ENCODE measurements at regions not wholly inside any gene's neighbourhood (a gene's known extent, or its start where the extent isn't known, plus 50 kb on each side); places are given as distances from the start of the nearest gene placed in this dataset.
A peak's percentile ranks its signal among the peaks of the same experiment; 100 is the strongest.
"Not testable (repeated sequence)": the region's sequence is repeated elsewhere in the genome, so short reads cannot be mapped to it uniquely, and the experiment has no call there.

DNA sequence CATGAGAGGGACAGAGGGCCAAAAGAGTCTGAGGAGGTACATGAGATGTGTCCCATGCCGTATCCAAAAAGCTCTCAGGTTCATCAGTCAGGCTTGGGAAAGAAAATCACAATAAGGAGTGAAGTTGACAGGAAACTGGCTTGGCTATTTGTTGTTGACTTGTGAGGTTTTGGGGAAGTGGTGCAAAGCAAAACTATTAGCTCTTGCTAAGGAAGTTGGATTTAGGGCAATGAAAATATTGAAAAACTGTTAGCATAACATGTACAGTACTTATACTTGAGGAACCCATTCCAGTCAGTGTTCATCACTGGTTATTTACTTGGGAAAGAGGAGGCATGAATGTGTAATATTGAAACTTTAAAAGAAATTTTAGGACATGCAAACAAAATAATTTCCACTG lies 145.9 kb downstream of the DUSP6 start:
- no peak for DNase-seq (ENCODE audit: missing footprints)
- intact Hi-C loops (cut with DNase I), result no loop called here
- no peak for ATAC-seq

DNA sequence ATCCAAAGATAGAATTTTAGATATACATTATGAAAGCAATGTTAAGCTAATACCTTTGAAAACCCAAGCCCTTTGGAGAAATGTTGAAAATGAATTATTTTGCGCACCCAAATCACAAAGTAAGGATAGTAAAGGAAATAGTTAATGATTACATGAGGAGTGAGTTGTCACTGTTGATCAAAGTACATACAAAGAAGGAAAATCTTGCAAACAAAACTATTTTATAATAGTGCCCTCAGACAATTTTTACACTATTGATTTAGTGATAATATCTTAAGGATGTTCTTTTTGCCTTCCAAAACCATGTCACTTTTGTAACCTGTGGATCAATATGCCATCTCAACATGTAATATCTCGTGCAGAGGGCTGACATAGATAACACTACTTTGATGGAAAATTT lies 146.8 kb downstream of the DUSP6 start:
- intact Hi-C loops (cut with DNase I), result no loop called here
- no peak for ATAC-seq
- DNase-seq (ENCODE audit: missing footprints), result no peak

DNA sequence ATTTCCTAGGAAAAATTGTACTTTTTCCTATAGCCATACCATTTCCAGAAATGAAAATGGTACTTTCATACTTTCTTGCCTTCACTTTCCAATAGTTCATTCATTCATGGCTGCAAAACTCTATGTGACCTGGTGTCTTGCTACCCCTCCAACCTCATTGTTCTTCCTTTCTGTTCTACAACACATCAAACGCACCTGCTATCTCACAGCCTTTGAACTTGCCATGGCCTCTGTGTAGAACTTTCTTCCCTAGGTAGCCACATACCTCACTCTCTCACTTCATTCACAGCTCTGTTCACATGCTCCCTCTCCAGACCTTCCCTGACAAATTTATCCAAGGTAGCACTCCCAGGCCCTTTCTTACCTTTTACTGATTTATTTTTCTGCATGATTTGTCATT lies 149.2 kb downstream of the DUSP6 start:
- intact Hi-C loops (cut with DNase I), result no loop called here
- ATAC-seq (no peak), DNase-seq (ENCODE audit: missing footprints) (no peak)

DNA sequence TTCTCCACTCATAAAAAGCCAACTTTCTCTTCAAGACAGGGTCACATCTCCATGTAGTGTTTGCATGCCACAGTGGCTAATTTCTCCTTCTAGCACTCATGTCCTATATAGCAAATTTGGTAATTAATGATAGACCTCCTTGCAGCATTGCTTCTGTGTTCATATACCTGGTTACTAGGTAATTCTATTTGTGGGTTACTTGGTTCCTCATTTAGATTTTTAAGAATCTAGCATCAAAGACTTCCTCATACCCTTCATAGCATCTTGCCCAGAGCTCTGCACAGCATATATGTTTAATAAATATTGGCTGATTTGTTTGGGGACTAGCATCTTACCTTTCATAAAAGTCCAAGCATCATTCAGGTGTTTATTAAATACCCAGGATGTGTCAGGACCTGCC lies 152.1 kb downstream of the DUSP6 start:
- no peak for ATAC-seq
- intact Hi-C loops (cut with DNase I), result no loop called here

DNA sequence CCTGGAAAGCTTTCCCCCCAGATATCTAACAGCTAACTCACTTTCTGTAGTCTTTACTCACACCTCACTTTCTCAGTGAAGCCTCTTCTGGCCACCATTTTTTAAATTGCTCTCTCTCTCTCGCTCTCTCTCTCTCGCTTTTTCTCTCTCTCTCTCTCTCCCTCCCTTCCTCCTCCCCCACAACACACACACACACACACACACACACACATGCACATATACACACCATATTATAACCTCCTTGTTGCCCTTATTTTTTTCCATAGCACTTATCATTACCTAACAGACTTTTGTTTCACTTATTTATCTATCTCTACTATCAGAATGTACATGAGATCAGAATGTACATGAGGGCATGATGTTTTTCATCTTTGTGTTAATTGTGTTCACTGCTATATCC lies 156.8 kb downstream of the DUSP6 start:
- intact Hi-C loops (cut with DNase I), result no loop called here

More for the DNA sequence above, 152.1 kb downstream of the DUSP6 start:
- no peak for DNase-seq (ENCODE audit: missing footprints)

DNA sequence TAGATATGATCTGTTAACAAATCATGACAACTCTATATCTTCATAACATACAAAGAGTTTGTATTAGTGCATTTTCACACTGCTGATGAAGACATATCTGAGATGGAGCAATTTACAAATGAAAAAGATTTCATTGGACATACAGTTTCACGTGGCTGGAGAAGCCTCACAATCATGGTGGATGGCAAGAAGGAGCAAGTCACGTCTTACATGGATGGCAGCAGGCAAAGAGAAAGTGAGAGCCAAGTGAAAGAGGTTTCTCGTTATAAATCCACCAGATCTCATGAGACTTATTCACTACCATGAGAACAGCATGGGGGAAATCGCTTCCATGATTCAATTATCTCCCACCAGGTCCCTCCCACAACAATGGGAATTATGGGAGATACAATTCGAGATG lies 157.6 kb downstream of the DUSP6 start:
- intact Hi-C loops (cut with DNase I), result no loop called here
- no peak for ATAC-seq
- no peak for DNase-seq (ENCODE audit: missing footprints)

More for the DNA sequence above, 156.8 kb downstream of the DUSP6 start:
- ATAC-seq (no peak), DNase-seq (ENCODE audit: missing footprints) (no peak)

DNA sequence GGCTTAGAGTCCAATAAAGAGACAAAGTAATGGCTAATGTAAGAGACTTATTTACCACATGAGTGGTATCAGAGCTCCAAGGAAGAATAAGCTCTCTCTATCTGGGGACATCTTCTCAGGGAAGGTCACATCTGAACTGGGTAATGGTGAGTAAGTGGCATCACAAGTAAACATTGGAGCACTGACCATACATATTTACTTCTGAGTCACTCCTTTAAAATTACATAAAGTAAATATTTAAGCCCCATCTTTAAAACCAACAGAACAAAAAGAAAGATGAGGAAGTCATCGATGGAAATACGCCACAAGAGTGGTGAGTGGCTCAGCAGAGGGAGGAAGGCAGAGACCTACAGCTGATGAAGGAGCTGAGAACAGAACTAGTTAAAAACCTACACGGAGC lies 159.9 kb downstream of the DUSP6 start:
- ATAC-seq, result no peak
- intact Hi-C loops (cut with DNase I), result no loop called here
- DNase-seq (ENCODE audit: missing footprints), result no peak

DNA sequence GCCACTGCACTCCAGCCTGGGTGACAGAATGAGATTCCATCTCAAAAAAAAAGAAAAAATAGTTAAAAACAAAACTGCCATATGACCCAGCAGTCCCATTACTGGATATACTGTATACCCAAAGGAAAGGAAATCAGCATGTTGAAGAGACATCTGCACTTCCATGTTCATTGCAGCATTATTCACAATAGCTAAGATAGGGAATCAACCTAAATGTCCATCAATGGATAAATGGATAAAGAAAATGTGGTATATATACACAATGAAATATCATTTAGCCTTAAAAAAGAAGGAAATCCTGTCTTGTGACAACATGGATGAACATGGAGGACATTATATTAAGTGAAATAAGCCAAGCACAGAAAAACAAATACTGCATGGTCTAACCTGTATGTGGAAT lies 160.7 kb downstream of the DUSP6 start:
- intact Hi-C loops (cut with DNase I); DNase-seq (ENCODE audit: missing footprints); ATAC-seq: not testable (repeated sequence)

DNA sequence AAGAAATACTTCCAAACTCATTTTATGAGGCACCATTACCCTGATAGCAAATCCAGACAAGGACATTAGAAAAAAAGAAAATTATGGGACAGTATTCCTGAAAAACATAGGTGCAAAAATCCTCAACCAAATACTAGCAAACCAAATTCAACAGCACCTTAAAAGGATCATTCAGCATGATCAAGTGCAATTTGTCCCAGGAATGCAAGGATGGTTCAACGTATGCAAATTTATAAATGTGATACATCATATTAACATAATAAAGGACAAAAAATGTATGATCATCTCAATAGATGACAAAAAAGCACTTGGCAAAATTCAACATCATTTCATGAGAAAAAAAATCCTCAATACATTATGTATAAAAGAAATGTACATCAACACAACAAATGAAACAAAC lies 162.9 kb downstream of the DUSP6 start:
- no peak for DNase-seq (ENCODE audit: missing footprints)
- ATAC-seq, result no peak
- intact Hi-C loops (cut with DNase I), result no loop called here

DNA sequence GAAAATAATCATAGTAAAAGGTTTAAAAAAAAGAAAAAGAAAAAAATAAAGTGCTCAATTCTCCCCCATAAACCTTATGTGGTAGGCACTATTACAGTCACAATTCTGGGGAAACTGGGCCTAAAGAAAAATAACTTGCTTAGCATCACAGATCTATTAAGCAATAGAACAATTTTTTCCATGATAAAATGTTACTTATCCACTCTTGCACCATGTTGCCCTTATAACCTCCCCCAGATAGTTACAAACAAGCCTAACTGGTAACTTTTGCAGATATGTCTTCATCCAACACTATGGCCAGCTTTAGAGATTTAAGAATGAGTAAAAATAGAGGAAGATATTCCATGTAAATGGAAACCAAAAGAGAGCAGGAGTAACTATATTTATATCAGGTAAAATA lies 164.8 kb downstream of the DUSP6 start:
- DNase-seq (ENCODE audit: missing footprints) (no peak), ATAC-seq (no peak)
- intact Hi-C loops (cut with DNase I), result no loop called here

DNA sequence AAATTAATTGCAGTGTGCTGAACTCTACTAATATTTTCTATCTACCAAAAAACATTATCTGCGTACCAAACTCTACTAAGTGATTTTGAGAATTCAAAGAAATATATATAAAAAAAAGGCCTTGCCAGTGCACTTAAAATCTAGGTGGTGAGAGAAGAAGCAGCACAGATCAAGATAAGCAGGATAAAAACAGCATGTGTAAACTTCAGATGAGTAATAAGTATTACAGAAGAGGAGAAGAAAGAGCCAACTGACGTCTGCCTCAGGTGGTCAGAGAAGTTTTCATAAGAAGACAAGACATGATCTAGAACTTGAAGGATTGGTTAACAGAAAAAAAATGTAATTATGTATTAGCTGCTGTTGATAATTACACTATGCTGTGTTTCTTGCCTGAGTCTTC lies 166.4 kb downstream of the DUSP6 start:
- intact Hi-C loops (cut with DNase I), result no loop called here
- no peak for ATAC-seq
- DNase-seq (ENCODE audit: missing footprints), result no peak

DNA sequence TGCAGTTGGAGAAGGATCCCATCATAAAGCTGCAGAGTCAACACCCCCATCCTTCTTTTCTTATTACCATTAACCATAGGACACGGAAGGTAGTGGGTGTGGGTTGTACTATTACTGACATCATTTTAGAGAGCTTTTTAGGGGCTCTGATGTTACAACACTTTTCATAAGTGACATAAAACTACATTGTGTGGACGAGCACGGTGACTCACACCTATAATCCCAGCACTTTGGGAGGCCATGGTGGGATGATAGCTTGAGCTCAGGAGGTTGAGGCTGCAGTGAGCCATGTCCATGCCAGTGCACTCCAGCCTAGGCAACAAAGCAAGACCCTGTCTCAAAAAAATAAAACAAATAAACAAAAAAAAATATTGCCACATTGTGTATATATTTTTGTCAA lies 167.1 kb downstream of the DUSP6 start:
- ATAC-seq (no peak), DNase-seq (ENCODE audit: missing footprints) (no peak)
- intact Hi-C loops (cut with DNase I), result no loop called here

DNA sequence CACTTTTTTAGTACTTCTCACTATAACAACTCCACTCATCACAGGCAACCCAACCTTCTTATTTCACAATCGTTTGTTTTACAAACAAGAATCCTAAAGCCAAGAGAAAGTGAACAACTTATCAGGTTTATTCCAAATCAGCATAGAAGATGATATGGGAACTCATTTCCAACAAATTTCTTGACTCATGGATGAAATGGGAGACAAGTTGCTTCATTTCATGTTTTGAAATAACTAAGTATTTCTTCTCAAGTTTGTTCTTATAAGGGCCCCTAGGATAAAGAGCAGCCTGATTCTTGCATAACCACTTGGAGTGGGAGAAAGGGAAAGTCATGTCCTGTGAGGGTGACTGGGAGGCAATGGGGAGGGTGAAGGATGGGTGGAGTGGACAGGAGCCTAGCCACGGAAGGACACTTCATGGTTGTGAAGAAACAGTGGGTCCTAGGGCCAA lies 168.3 kb downstream of the DUSP6 start:
- DNase-seq (ENCODE audit: missing footprints) (peak; percentile 54), ATAC-seq (peak; percentile 97)
- intact Hi-C loops (cut with DNase I), result no loop called here

DNA sequence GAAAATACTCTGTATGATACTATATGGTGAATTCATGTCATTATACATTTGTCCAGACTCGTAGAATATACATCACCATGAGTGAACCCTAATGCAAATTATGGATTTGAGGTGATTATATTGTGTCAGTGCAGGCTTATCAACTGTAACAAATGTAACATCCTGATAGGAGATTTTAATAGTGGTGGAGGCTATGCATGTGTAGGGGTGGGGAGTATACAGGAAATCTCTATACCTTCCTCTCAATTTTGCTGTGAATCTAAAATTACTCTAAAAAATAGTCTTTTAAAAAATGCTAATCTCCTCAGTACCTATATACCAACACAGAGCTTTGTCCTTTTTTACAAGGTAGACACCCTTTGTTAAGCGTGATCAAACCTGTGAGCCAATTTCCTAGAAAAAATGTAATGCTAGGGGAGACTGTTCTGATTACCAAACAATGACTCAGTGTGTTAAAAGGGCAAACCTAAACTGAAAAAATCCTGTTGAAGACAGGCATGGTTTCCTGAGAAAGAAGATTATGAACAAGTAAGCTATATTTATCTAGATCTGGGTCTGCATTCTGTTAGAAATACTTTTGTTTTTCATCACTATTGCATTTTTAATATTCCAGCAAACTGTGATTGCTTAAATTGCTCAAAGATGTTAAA lies 170.9 kb downstream of the DUSP6 start:
- no peak for DNase-seq (ENCODE audit: missing footprints)
- ATAC-seq, result no peak
- intact Hi-C loops (cut with DNase I), result loop anchor here (2.0 kb wide), 1 partner anchor 169 kb away; no protein-coding TSS in a partner anchor

DNA sequence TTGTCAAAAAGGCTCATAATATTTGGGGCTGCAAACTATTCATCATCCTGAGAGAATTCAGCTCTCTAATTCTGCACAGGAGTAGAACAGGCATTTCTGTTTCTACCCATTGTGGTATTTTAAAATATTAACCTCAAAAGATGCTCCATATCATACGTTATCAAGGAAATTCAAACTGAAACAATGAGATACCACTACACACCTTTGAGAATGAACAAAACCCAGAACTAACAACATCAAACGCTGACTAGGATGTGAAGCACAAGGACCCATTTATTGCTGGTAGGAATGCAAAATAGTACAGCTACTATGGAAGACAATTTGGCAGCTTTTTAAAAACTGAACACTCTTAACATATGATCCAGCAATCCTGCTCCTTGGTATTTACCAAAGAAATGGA lies 171.8 kb downstream of the DUSP6 start:
- DNase-seq (ENCODE audit: missing footprints), result no peak
- intact Hi-C loops (cut with DNase I), result loop anchor here (2.0 kb wide), 1 partner anchor 170 kb away; no protein-coding TSS in a partner anchor
- ATAC-seq, result no peak

DNA sequence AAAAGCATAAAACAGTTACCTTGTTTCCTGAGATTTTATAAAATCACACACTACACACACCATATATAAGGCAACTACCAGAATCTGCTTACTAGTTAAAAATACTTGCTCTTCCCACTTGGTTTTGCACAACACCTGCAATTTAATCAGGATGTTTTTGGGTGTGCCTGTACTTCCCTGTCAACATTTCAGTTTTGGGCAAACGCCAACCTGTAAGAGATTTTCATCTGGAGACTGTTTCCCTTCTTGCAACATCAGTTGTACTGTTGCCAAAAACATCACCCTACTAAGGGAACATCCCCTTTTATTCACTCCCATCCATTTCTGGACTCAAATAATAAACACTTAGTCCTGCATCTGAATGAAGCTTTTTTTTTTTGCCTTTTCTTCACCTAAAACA lies 172.3 kb downstream of the DUSP6 start:
- ATAC-seq (peak; percentile 64), DNase-seq (ENCODE audit: missing footprints) (no peak)
- intact Hi-C loops (cut with DNase I), result loop anchor here (2.0 kb wide), 1 partner anchor 171 kb away; no protein-coding TSS in a partner anchor

DNA sequence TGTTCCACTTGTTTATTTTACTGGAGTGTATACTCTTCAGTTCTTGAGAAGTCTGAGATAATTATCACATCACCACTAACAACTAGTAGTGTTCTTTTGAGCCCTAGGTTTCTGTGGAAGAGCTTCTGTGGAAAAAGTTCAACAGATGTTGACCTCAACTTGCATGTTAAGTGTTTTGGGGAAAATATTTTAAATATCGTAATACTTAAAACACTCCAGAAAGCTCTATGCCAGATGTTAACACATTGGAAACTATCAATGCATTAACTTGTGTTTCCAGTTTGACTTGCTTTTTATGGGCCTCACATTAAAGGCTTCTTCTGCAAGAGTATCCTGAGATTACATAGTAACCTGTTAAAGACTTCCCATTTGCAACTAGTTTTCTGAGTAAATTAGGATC lies 173.1 kb downstream of the DUSP6 start:
- DNase-seq (ENCODE audit: missing footprints) (no peak), ATAC-seq (no peak)
- intact Hi-C loops (cut with DNase I), result no loop called here

DNA sequence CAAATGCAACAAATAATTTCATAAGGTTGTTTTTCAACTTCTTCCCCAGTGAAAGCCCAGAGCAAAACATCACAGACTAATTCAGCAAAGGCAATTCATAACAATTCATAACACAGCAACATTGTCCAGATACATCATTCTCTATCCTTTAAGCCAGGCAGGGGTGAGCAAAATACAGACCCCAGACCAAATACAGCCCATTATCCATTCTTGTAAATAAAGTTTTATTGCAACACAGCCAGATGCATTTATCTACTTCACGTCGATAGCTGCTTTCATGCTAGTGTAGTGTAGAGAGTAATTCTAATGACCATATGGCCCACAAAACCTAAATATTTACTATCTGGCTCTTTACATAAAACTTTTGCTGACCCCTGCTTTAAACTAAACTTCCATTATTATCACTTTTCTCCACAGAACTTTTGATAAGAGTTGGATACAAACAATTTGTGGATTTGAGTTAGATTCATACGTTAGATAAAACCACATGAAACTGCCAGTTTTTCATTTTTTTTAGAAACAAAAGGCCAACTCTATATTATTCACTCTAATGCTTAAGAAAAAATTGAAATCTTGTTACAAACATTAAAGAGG lies 174.4 kb downstream of the DUSP6 start:
- no peak for DNase-seq (ENCODE audit: missing footprints)
- ATAC-seq, result no peak
- intact Hi-C loops (cut with DNase I), result no loop called here

DNA sequence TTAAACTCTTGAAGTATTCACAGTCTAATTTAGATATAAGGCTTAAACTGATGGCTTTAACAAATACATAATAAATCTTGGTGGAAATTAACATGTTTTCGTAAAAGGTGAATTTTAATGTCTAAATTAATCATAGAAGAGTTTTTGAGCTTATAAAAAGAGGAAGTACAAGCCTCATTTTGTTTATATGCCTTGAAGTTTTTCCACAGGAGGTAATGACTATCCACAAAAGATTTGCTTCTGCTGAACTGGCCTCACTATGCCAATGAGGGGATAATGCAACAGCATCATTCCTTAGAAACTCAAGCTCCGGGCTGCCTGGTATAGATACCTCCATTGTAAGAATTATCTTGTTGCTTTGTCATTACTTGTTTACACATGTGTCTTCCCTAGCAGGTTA lies 175.6 kb downstream of the DUSP6 start:
- intact Hi-C loops (cut with DNase I), result no loop called here
- no peak for ATAC-seq
- no peak for DNase-seq (ENCODE audit: missing footprints)

DNA sequence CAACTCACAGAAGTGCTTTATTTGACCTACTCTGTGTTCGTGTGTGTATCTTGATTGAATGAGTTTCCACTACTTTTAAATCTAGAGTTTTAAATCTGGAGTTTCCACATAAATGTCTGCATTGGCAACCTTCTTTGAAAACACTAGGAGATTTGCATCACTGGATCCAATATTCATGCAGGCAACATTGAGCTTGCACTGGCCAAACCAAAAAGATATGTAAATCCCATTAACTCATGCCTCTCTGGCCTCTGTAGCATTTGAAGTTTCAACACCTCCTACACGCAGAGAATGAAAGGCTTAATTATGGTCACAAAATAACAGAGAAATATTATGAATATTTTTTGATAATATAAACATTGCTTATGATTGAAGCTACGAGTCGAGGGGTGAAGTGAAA lies 178.6 kb downstream of the DUSP6 start:
- DNase-seq (ENCODE audit: missing footprints) (no peak), ATAC-seq (no peak)
- intact Hi-C loops (cut with DNase I), result no loop called here

DNA sequence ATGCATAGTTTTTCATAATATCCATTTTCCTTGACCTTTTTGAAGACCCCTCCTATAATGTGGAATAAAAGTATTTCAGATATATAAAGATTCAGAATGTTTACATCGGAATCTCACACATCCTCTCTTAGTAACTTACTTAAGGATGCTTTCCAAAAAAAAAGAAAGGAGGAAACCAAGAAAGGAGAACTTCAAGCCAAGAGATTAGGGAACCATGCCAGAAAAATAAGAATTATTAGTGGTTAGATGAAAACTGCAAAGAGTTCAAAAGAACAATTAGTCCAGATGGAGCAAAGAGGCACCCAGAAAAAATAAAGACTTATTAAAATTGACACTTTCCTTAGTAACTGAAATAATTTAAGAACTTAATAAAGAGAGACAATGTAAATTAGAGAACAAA lies 179.2 kb downstream of the DUSP6 start:
- intact Hi-C loops (cut with DNase I), result no loop called here
- ATAC-seq, result no peak
- no peak for DNase-seq (ENCODE audit: missing footprints)

Data from Right ventricle myocardium inferior (tissue), 1 donor.